Kidney (tissue), 13 donors: ENCODE measurements at regions not wholly inside any gene's neighbourhood (a gene's known extent, or its start where the extent isn't known, plus 50 kb on each side); places are given as distances from the start of the nearest gene placed in this dataset.
"Not testable (repeated sequence)": the region's sequence is repeated elsewhere in the genome, so short reads cannot be mapped to it uniquely, and the experiment has no call there.

ENCODE experiments used
- DNase-seq, 5 donors: peaks; one replicate each; pipeline ENCODE4 v3.0.0-alpha.2; 2013 to 2020
- FAIRE-seq: peaks from 2 replicates; lab custom pipeline; 2012; peaks lifted over from hg19 to GRCh38; lab: Jason Lieb, UNC
- H3K27ac ChIP-seq, 2 donors: one replicate each; pipeline ENCODE4 v1.7.0; 2013; ENCODE audit warnings: low read depth in 2 of 2, low read length in 2 of 2, inconsistent platforms in 1 of 2
- H3K27me3 ChIP-seq: one replicate; pipeline ENCODE4 v1.7.1; 2013; ENCODE audit warnings: low read length, inconsistent platforms; ENCODE audit not compliant: control insufficient read depth, insufficient read depth
- H3K36me3 ChIP-seq, 3 donors: one replicate each; pipeline versions ENCODE4 v1.7.0 to v1.7.1; 2013; ENCODE audit warnings: low read length in 3 of 3, control low read depth in 1 of 3, inconsistent platforms in 1 of 3; ENCODE audit not compliant: insufficient read depth in 3 of 3, control insufficient read depth in 2 of 3
- H3K4me1 ChIP-seq, 3 donors: one replicate each; pipeline versions ENCODE4 v1.7.0 to v1.7.1; 2013; ENCODE audit warnings: low read length in 3 of 3, inconsistent platforms in 1 of 3, low read depth in 1 of 3; ENCODE audit not compliant: control insufficient read depth in 2 of 3, insufficient read depth in 2 of 3
- H3K4me3 ChIP-seq, 3 donors: one replicate each; pipeline versions ENCODE4 v1.7.0 to v1.8.1; 2013; ENCODE audit warnings: low read length in 3 of 3, control low read depth in 1 of 3, inconsistent platforms in 1 of 3
- H3K9ac ChIP-seq, 3 donors: one replicate each; pipeline versions ENCODE4 v1.7.0 to v1.7.1; 2013; ENCODE audit warnings: low read length in 3 of 3, control low read depth in 1 of 3, inconsistent platforms in 1 of 3
- H3K9me3 ChIP-seq, 3 donors: one replicate each; pipeline versions ENCODE4 v1.7.0 to v1.7.1; 2013; ENCODE audit warnings: low read length in 3 of 3, control low read depth in 1 of 3, inconsistent platforms in 1 of 3; ENCODE audit not compliant: control insufficient read depth in 2 of 3, insufficient read depth in 1 of 3
- intact Hi-C: fragments of 100-400 bp; cut with DNase I; formaldehyde crosslinking; loops from one replicate; pipeline ENCODE4 v1.11.1; 2022
- TF ChIP-seq, protein P1 (sequence below): IDR thresholded peaks from 3 replicates; pipeline ENCODE4 v1.5.1; 2012; ENCODE audit warnings: mild to moderate bottlenecking, moderate library complexity, borderline replicate concordance; ENCODE audit not compliant: insufficient read depth; ENCODE audit errors: extremely low read depth
- donor health status: control.
- donor health status: control.
- donor health status: control.
- donor health status: control.
- donor health status: control.
- donor health status: DM: yes; HTN: yes; CAD: no.
- donor health status: Normal renal cell carcinoma (clear cell type).

DNA sequence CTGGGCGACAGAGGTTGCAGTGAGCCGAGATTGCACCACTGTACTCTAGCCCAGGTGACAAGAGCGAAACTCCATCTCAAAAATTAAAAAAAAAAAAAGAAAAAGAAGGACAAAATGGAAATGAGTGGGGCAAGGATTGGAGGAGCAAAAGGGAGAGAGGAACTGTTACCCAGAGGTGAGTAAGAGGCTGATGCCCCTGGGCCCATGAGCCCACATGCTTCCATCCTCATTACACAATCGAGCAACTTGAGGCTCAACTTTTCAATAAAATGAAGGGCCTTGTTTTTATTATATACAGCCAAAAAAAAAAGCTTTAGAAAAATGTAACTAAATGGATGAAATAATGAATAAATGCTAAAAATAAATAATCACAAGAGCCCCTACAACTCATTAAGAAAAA lies 91.7 kb upstream of the YWHAQ start:
- Histone ChIP-seq H3K27ac (no peak overlapping the region), H3K9ac (no peak overlapping the region), H3K36me3 (no peaks in the 10 kb centered on the region), H3K27me3 (no peaks in the 10 kb centered on the region), H3K4me3 (no peak overlapping the region), H3K9me3 (no peaks in the 10 kb centered on the region), H3K4me1 (no peaks in the 10 kb centered on the region)
- DNase-seq, result no peak
- TF ChIP-seq, protein P1, sequence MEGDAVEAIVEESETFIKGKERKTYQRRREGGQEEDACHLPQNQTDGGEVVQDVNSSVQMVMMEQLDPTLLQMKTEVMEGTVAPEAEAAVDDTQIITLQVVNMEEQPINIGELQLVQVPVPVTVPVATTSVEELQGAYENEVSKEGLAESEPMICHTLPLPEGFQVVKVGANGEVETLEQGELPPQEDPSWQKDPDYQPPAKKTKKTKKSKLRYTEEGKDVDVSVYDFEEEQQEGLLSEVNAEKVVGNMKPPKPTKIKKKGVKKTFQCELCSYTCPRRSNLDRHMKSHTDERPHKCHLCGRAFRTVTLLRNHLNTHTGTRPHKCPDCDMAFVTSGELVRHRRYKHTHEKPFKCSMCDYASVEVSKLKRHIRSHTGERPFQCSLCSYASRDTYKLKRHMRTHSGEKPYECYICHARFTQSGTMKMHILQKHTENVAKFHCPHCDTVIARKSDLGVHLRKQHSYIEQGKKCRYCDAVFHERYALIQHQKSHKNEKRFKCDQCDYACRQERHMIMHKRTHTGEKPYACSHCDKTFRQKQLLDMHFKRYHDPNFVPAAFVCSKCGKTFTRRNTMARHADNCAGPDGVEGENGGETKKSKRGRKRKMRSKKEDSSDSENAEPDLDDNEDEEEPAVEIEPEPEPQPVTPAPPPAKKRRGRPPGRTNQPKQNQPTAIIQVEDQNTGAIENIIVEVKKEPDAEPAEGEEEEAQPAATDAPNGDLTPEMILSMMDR, result no peak
- no peak for FAIRE-seq
- intact Hi-C loops, result no loop called here

DNA sequence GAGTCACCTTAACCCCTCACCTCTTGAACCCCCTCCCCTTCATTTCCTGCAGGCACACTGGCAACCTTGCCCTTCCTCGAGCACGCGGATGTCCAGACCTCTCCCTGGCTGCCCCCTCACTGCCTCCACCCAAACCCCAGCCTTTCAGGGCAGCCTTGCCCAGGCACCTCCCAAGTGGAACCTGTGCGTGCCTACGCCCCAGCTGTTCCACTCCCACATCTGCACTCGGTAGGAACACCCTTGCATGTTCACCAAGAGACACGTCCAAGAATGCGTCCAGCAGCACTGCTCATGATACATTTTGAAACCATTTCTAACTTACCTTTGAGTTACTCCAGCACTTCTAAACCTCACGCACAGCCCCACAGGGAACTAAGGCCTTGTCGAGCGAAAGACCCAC lies 93.8 kb upstream of the YWHAQ start:
- TF ChIP-seq, protein P1, result no peak
- no peak overlapping the region for H3K4me3 ChIP-seq
- no peak for DNase-seq

DNA sequence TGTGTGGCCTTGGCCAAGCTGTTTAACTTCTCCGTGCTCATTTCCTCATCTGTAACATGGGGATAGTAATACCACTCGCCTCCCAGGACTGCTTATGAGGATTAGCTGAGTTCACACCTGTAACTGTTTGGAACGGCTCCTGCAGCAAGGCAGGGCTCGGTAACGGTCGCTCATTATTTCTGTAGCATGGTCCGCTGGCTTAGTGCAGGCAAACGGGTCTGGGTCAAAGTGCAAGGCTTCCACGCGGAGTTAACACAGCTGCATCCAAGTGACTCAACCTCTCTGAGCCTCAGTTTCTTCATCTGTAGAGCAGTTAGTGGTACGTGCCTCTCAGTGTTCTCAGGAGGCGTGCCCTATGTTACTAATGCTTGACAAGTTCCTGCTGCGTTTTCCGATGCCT lies 94.3 kb upstream of the YWHAQ start:
- TF ChIP-seq, protein P1, result no peak
- no peaks in the 10 kb centered on the region for H3K9me3 ChIP-seq
- H3K36me3 ChIP-seq, result no peaks in the 10 kb centered on the region
- intact Hi-C loops, result no loop called here
- FAIRE-seq (no peak), DNase-seq (no peak)
- H3K9ac ChIP-seq, result no peak overlapping the region
- H3K4me1 ChIP-seq, result no peaks in the 10 kb centered on the region
- H3K27ac ChIP-seq, result no peak overlapping the region
- H3K4me3 ChIP-seq, result no peak overlapping the region
- H3K27me3 ChIP-seq, result no peaks in the 10 kb centered on the region

More for the DNA sequence above, 93.8 kb upstream of the YWHAQ start:
- no peak for FAIRE-seq
- Histone ChIP-seq H3K36me3 (no peaks in the 10 kb centered on the region), H3K27ac (no peak overlapping the region), H3K4me1 (no peaks in the 10 kb centered on the region), H3K27me3 (no peaks in the 10 kb centered on the region), H3K9me3 (no peaks in the 10 kb centered on the region), H3K9ac (no peak overlapping the region)
- intact Hi-C loops, result no loop called here

DNA sequence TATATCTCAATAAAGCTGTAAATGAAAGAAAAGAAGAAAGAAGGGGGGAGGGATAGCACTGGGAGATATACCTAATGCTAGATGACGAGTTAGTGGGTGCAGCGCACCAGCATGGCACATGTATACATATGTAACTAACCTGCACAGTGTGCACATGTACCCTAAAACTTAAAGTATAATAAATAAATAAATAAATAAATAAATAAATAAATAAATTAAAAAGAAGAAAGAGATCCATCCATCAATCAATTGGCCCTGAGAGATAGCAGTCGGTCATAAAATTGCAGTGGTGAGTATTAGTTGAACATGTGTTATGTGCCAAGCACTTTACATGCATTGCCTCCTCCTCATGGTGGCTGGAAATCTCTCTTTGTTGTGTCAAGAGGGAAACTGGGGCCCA lies 95.2 kb upstream of the YWHAQ start:
- H3K9ac ChIP-seq, H3K9me3 ChIP-seq, H3K36me3 ChIP-seq, H3K4me3 ChIP-seq, DNase-seq, H3K27ac ChIP-seq, H3K27me3 ChIP-seq, FAIRE-seq, intact Hi-C loops, H3K4me1 ChIP-seq: not testable (repeated sequence)

DNA sequence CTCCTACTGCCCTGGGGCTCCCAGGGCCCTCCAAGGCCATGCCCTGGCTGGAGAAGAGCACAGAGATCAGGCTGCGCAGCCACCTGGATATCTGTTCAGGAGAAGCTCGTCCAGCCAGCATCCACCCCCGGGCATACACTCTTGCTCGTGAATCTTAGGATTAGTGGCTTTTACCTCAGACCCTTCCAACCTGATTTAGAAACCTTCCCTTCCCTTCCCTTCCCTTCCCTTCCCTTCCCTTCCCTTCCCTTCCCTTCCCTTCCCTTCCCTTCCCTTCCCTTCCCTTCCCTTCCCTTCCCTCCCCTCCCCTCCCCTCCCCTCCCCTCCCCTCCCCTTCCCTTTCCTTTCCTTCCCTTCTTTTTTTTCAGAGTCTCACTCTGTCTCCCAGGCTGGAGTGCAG lies 99.7 kb upstream of the YWHAQ start:
- intact Hi-C loops, FAIRE-seq, DNase-seq, H3K27ac ChIP-seq, H3K36me3 ChIP-seq, H3K4me3 ChIP-seq, H3K27me3 ChIP-seq, H3K9ac ChIP-seq, H3K4me1 ChIP-seq, H3K9me3 ChIP-seq: not testable (repeated sequence)
